D721Med (cell line): ENCODE measurements at regions not wholly inside any gene's neighbourhood (a gene's known extent, or its start where the extent isn't known, plus 50 kb on each side); places are given as distances from the start of the nearest gene placed in this dataset.

Experiments
- DNase-seq: peaks from one replicate; pipeline ENCODE4 v3.0.0; 2011; ENCODE audit warnings: low spot score; ENCODE audit not compliant: insufficient read length
- FAIRE-seq: peaks from 2 replicates; lab custom pipeline; 2011; peaks lifted over from hg19 to GRCh38; lab: Jason Lieb, UNC
- TF ChIP-seq, protein P1 (sequence below): IDR thresholded peaks from 2 replicates; pipeline ENCODE4 v1.5.1; 2012; ENCODE audit warnings: mild to moderate bottlenecking, control low read depth; ENCODE audit not compliant: insufficient read depth; ENCODE audit errors: missing control alignments

DNA sequence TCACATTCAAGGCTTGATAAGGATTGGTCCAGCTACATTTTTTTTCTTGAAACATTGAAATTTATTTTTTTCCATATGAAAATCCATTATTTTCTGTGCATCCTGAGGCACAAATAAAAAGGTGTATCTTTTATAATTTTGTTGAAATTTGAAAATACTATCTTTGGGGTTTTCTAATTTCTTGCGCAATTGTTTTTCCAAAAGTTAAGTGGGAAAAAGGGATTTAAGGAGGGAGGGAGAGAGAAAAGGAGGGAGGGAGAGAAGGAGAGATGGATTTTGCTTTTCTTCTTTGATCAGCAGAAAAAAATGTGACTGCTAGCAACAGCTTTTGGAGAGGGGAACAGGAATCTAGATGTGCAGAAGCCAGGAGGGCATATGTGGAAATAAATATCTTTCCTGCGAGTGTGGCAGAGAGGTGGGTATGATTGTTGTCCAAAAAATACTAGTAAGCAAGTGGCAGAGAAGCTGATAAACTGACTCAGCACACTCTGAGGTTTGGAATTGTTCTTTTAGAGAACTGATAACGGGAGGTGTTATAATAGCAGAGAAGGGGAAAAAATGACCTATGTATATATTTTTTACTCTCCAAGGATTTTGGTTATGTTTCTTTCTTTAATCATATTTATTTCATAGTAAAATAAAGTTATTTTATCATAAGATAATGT, 61.2 kb upstream of the EDNRB start:
- DNase-seq = no peak
- no peak for FAIRE-seq

DNA sequence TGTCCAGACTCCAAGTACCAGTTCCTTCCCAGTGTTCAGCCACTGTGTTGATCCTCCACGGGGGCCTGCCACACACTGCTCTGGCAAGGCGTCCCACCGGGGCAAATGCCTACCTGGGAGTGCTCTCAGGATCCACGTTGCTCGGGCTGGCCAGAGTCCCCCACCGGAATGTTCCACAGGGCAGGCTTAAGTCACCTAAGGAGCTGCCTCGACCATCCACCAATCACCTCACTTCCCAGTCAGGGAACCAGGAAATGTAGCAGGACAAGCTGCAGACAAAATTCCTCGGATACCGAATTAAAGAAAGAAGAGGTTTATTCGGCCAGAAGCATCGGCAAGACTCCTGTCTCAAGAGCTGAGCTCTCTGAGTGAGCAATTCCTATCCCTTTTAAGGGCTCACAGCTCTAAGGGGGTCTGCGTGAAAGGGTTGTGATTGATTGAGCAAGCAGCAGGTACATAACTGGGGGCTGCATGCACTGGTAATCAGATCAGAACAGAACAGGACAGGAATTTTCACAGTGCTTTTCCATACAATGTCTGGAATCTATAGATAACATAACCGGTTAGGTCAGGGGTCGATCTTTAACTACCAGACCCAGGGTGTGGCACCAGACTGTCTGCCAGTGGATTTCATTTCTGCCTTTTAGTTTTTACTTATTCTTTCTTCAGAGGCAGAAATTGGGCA, 56.9 kb upstream of the EDNRB start:
- no peak for DNase-seq
- TF ChIP-seq, protein P1, sequence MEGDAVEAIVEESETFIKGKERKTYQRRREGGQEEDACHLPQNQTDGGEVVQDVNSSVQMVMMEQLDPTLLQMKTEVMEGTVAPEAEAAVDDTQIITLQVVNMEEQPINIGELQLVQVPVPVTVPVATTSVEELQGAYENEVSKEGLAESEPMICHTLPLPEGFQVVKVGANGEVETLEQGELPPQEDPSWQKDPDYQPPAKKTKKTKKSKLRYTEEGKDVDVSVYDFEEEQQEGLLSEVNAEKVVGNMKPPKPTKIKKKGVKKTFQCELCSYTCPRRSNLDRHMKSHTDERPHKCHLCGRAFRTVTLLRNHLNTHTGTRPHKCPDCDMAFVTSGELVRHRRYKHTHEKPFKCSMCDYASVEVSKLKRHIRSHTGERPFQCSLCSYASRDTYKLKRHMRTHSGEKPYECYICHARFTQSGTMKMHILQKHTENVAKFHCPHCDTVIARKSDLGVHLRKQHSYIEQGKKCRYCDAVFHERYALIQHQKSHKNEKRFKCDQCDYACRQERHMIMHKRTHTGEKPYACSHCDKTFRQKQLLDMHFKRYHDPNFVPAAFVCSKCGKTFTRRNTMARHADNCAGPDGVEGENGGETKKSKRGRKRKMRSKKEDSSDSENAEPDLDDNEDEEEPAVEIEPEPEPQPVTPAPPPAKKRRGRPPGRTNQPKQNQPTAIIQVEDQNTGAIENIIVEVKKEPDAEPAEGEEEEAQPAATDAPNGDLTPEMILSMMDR = no peak
- no peak for FAIRE-seq

More for the DNA sequence above, 61.2 kb upstream of the EDNRB start:
- TF ChIP-seq, protein P1 = no peak

DNA sequence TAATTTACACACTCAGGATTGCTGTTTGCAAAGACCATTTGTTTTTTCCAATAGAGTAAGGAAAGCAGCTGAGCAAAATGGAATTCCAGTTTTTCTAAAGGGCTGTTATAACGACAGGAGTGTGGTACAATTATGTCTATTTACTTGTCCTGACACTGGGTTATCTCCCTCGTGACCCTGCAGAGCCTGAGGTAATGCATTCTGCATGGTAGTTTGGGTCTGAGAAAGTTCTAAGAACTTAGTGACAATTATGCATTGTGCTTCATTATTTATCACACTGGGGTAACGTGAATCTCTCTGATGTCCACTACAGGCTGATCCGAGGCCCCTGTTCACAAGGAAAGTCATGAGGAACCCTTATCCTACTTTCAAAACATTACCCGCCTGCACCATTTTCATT, 50.7 kb upstream of the EDNRB start:
- TF ChIP-seq, protein P1 = no peak
- FAIRE-seq (no peak), DNase-seq (no peak)
